Hematopoietic multipotent progenitor cell treated with erythropoietin and hydrocortisone succinate and interleukin-3 and kit ligand, for 17 days (in vitro differentiated cells): ENCODE measurements at regions not wholly inside any gene's neighbourhood (a gene's known extent, or its start where the extent isn't known, plus 50 kb on each side); places are given as distances from the start of the nearest gene placed in this dataset.

ENCODE experiments used
- DNase-seq: peaks from one replicate; pipeline ENCODE4 v3.0.0-alpha.2; 2015; ENCODE audit warnings: low spot score

- DNase-seq, result no peak
These were observed 722.6 kb downstream of the TBC1D22A start for GRCh38 chr22:47484960-47485569.

- DNase-seq, result no peak
These were observed 713.8 kb downstream of the TBC1D22A start for GRCh38 chr22:47476231-47476630.

GRCh38 chr22:47474895-47475294 lies 712.4 kb downstream of the TBC1D22A start:
- no peak for DNase-seq

- no peak for DNase-seq
These were observed 712.0 kb downstream of the TBC1D22A start for GRCh38 chr22:47474464-47474863.

GRCh38 chr22:47472636-47473035 lies 710.2 kb downstream of the TBC1D22A start:
- no peak for DNase-seq

GRCh38 chr22:47471406-47471805 lies 709.0 kb downstream of the TBC1D22A start:
- DNase-seq, result no peak

- DNase-seq, result no peak
These were observed 703.4 kb downstream of the TBC1D22A start for GRCh38 chr22:47465809-47466208.

- DNase-seq, result no peak
These were observed 702.8 kb downstream of the TBC1D22A start for GRCh38 chr22:47465222-47465621.

- no peak for DNase-seq
These were observed 700.8 kb downstream of the TBC1D22A start for GRCh38 chr22:47463220-47463619.

GRCh38 chr22:47460861-47461260 lies 698.4 kb downstream of the TBC1D22A start:
- DNase-seq, result no peak

- no peak for DNase-seq
These were observed 697.7 kb downstream of the TBC1D22A start for GRCh38 chr22:47460176-47460575.

- DNase-seq, result no peak
These were observed 695.9 kb downstream of the TBC1D22A start for GRCh38 chr22:47458348-47458747.

- DNase-seq, result no peak
These were observed 695.3 kb downstream of the TBC1D22A start for GRCh38 chr22:47457509-47458300.

GRCh38 chr22:47457021-47457420 lies 694.6 kb downstream of the TBC1D22A start:
- DNase-seq, result no peak

- no peak for DNase-seq
These were observed 693.6 kb downstream of the TBC1D22A start for GRCh38 chr22:47456031-47456430.

GRCh38 chr22:47453049-47453448 lies 690.6 kb downstream of the TBC1D22A start:
- no peak for DNase-seq

- DNase-seq, result no peak
These were observed 689.7 kb downstream of the TBC1D22A start for GRCh38 chr22:47452184-47452583.

- DNase-seq, result no peak
These were observed 688.5 kb downstream of the TBC1D22A start for GRCh38 chr22:47450876-47451475.

GRCh38 chr22:47449508-47450270 lies 687.2 kb downstream of the TBC1D22A start:
- DNase-seq, result no peak

- DNase-seq, result no peak
These were observed 686.1 kb downstream of the TBC1D22A start for GRCh38 chr22:47448231-47449223.
